ENCODE measurements at regions not wholly inside any gene's neighbourhood (a gene's known extent, or its start where the extent isn't known, plus 50 kb on each side); places are given as distances from the start of the nearest gene placed in this dataset.

GRCh38 chr1:87685311-87686135 is 356.8 kb downstream of the LMO4 start:
- no peak for DNase-seq

GRCh38 chr1:87686136-87686495 is 357.4 kb downstream of the LMO4 start:
- DNase-seq, result no peak

- DNase-seq, result no peak
Measured at GRCh38 chr1:87686671-87687070, 358.0 kb downstream of the LMO4 start.

GRCh38 chr1:87688136-87688535 is 359.5 kb downstream of the LMO4 start:
- DNase-seq, result no peak

- DNase-seq, result no peak
Measured at GRCh38 chr1:87689487-87689886, 360.8 kb downstream of the LMO4 start.

- no peak for DNase-seq
Measured at GRCh38 chr1:87696483-87696882, 367.8 kb downstream of the LMO4 start.

- DNase-seq, result no peak
Measured at GRCh38 chr1:87702455-87702854, 373.8 kb downstream of the LMO4 start.

GRCh38 chr1:87705233-87705632 is 376.6 kb downstream of the LMO4 start:
- DNase-seq, result no peak

- no peak for DNase-seq
Measured at GRCh38 chr1:87706203-87706602, 377.5 kb downstream of the LMO4 start.

GRCh38 chr1:87706779-87707228 is 378.1 kb downstream of the LMO4 start:
- no peak for DNase-seq

GRCh38 chr1:87707411-87707810 is 378.7 kb downstream of the LMO4 start:
- DNase-seq, result no peak

GRCh38 chr1:87712261-87713010 is 383.8 kb downstream of the LMO4 start:
- DNase-seq, result no peak

GRCh38 chr1:87714278-87714677 is 385.6 kb downstream of the LMO4 start:
- DNase-seq, result no peak

GRCh38 chr1:87715052-87715451 is 386.4 kb downstream of the LMO4 start:
- no peak for DNase-seq

- DNase-seq, result no peak
Measured at GRCh38 chr1:87715471-87715870, 386.8 kb downstream of the LMO4 start.

- DNase-seq, result no peak
Measured at GRCh38 chr1:87717157-87717670, 388.5 kb downstream of the LMO4 start.

GRCh38 chr1:87718241-87718950 is 389.7 kb downstream of the LMO4 start:
- DNase-seq, result no peak

- no peak for DNase-seq
Measured at GRCh38 chr1:87719658-87720057, 391.0 kb downstream of the LMO4 start.

- DNase-seq, result no peak
Measured at GRCh38 chr1:87720561-87720960, 391.9 kb downstream of the LMO4 start.

- no peak for DNase-seq
Measured at GRCh38 chr1:87723193-87723592, 394.5 kb downstream of the LMO4 start.

- DNase-seq, result no peak
Measured at GRCh38 chr1:87728169-87728568, 399.5 kb downstream of the LMO4 start.

- no peak for DNase-seq
Measured at GRCh38 chr1:87730274-87731216, 401.9 kb downstream of the LMO4 start.
